ENCODE measurements at regions not wholly inside any gene's neighbourhood (a gene's known extent, or its start where the extent isn't known, plus 50 kb on each side); places are given as distances from the start of the nearest gene placed in this dataset.
"Not testable (repeated sequence)": the region's sequence is repeated elsewhere in the genome, so short reads cannot be mapped to it uniquely, and the experiment has no call there.

- DNase-seq = no peak
Observed at GRCh38 chr6:164695896-164696295, 613.5 kb downstream of the C6orf118 start.

- no peak for DNase-seq
Observed at GRCh38 chr6:164694386-164694785, 615.0 kb downstream of the C6orf118 start.

DNA sequence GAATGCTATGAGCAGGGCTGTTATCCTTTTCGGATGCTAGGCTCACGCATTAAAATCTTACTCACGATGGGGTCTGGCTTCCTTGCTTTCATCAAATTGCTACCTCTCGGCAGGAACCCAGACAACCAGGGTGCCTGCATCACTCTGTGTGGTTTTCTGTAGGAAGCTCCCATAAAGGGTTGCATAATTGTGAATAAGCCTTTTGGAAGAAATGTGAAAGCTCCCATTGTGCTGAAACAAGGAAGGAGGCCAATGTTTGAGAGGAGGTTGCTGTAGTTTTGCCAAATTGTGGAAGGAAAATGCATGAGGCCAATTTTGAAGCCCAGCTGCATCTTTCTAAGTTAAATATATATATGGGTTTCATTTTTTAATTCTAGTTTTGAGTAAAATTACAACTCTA, 615.5 kb downstream of the C6orf118 start:
- no peak for DNase-seq

DNA sequence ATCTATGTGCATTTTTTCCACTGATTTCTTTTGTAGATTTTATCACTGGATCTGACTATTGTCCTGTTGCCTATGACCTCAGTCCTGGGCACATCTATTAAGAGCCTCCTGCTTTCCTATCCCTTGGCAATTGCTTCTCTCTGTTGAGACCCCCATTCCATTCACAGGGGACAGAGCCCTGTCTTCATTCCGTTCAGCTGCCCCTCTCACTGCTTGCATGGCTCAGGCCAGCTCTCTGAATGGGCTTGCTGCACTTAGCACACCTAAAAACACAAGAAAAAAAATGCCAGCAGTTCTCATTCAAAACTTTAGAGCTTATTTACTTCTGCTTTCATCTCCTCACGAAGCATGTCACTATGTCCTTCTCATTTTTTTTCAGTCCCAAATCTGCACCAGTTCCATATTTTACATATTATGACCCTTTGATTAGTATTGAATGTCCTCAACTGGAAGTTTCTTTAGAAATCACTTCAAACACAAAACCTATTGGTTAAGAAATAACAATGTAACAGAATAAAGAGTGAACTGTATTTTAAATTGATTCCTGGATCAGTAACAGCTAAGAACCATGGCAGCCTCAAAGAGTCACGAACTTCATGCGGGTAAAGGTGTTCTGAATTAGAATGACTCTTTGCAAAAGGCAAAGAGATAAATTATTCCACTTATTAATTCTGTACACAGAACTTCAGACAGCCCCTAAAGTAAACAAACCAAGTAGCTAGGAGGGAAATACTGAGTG, 616.5 kb downstream of the C6orf118 start:
- DNase-seq = no peak

DNA sequence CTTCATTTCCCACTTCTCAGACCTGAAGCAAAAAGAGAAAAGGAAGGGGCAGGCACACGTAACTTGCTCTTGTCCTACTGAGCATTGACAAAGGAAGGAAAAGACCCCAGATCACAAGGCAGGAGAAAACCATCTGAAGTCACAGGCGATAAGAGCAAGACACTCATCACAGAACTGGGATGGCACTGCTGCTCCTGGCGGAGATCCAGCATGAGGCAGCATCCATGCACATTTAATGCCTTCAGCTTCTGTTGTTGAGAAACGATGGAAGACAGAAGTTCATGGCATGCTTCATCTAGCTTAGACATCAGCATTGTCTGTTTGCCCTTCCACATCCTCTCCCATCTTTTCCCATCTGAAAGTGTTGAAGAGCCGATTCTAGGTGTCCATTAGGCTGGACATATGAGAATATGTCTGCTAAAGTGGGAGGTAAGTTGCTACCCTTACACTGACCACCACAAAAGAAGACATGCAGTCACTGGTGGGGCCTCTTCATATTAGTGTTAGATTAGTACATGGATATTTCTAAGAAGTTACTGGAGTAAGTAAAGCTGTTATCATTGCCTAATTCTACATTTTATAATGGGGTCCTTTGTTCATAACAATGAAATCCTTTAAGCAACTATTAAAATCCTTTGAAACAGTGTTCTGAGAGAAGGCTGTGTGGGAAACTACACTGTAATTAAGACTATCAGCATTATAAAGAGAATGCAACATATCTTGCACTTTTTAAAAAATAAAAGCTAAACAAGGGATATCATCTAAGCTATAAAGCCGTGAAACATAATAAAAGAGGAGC, 618.5 kb downstream of the C6orf118 start:
- DNase-seq = no peak

- no peak for DNase-seq
Observed at GRCh38 chr6:164690241-164690640, 619.2 kb downstream of the C6orf118 start.

DNA sequence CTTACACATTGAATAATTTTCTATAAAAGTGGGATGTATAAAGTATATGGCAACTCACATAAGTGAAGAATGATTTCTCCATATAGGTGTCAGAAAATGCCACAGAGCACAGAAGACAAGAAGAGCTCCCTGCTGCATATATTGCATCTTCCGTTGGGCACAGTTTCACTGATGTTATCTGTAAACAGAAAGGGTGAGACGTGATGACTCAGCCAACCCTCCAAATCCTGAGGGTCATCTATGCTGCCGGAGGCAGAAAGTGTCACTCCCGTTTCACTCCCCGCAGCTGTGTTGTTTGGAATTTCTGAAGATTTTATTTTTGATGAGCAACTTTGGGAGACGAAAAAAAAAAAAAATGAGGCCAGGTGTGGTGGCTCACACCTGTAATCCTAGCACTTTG, 644.1 kb downstream of the C6orf118 start:
- DNase-seq = no peak

DNA sequence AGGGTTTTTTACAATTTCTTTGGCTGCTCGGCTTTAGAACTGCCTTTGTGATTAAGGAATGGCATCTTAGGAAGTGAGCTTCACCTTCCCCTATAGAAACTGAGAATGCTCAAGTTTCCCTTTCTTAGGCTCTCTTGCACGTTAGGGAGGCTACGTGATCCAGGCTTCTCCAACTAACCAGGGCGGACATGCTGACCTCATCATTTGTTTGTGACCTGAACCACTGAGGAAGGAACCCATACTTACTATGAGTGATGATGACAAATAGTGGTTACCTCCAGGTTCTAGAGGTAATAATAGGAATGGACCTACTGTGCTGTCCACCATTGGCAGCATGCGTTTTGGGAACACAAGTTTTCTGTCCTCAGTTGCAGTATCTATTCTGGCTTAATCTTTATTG, 645.8 kb downstream of the C6orf118 start:
- DNase-seq = no peak

DNA sequence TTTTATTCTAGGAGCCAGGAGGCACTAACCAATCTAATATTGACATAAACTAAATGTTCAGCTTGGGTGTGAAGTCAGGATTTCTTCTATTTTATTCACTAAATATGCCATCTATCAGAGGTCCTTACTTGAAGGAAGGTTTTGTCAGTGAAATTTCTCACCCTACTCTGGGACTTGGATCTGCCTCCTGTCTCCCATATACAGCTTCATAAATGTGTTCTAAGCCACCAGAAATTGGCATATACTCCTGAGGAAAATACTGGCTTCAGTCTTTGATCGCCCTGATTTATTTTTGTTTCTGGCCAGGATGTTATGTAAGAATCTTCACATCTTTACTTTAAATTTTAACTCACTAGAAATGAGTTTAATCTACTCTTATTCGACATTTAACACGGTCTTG, 647.7 kb downstream of the C6orf118 start:
- no peak for DNase-seq

- no peak for DNase-seq
Observed at GRCh38 chr6:164660781-164661180, 648.6 kb downstream of the C6orf118 start.

GRCh38 chr6:164640956-164641355, 668.4 kb downstream of the C6orf118 start:
- no peak for DNase-seq

GRCh38 chr6:164628302-164628931, 681.0 kb downstream of the C6orf118 start:
- no peak for DNase-seq

GRCh38 chr6:164616917-164617524, 692.4 kb downstream of the C6orf118 start:
- no peak for DNase-seq

DNA sequence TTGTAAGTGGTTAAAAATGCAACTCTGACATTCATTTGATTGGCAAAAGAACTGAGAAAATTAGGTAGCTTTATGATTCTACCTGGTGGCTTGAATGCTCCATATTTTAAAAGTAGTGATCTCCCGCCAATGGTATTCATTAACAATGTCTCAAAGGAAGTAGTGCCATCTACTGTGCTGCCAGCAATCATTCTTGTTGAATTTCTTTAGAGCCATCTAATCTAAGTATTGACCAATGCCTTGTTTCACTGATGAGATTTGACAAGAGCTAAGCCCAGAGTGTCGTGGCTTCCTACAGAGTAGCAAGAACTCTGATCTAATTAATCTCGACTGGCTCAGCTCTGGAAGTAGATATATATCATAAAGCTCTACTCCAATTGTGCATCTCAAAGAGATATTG, 696.7 kb downstream of the C6orf118 start:
- no peak for DNase-seq

DNA sequence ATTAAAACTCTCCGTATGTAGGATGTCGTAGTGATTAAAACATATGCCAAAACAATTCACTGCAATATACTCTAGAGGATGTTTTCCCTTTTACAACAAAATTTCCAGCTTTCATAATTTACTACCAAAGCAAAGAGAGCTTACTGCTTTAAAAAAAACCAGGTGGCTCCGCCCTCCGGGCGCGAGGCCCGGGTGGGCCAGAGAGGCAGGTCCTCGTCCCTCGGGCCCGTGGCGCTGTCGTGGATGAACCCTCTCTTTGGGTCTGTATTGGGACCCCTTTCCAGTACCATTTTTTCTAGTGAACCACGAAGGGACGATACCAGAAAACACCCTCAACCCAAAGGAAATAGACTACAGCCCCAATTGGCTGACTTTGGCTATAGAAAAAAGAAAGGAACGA, 698.5 kb downstream of the C6orf118 start:
- not testable (repeated sequence) for DNase-seq

DNA sequence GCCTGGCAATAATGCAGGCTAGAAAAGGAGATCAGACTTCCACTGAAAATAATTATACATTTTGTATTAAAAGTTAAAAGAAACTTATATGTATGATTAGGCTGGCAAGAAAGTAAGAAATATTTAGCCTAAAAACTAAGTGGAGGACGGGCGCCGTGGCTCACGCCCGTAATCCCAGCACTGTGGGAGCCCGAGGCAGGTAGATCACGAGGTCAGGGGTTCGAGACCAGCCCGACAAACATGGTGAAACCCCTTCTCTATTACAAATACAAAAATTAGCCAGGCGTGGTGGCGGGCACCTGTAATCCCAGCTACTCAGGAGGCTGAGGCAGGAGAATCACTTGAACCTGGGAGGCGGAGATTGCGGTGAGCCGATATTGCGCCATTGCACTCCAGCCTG, 707.0 kb downstream of the C6orf118 start:
- DNase-seq = not testable (repeated sequence)

GRCh38 chr6:164581563-164581962, 727.8 kb downstream of the C6orf118 start:
- DNase-seq = no peak

- DNase-seq = no peak
Observed at GRCh38 chr6:164579035-164579434, 730.4 kb downstream of the C6orf118 start.

DNA sequence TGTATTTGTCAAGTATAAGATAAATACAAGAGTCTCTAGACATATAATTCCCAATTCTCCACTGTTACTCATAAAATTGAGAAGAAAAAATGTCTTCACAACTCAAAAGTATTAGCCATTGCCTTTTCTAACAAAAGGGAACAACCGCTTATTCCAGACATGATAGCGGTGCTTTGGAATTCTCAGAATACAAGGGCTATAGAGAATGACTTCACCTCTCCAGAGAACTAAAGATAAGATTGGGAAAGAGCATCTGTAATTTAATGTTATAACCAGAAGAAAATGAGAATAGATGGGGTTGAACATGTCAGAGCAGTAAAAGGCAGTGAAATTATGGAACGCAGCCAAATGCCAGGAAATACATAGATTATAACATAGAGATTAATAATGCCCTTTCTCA, 730.8 kb downstream of the C6orf118 start:
- DNase-seq = no peak

DNA sequence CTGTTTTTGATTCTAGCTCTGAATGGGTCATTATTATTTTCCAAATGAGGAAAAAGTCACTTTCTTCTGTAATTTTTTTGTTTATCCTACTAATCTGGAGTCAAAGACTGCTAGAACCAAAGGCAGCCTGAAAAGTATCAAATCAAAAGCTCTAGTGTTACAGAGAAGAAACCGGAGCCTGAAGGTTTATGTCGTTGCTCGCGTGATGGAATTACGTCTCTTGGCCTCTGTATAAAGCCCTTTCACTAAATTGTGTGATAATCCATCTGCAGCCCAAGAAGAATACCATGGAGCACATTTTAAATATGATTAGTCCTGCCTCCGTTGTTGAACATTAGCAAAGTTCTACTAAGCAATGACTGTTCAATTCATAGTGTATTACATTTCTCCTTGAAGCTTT, 738.6 kb downstream of the C6orf118 start:
- DNase-seq = no peak

- no peak for DNase-seq
Observed at GRCh38 chr6:164569509-164569908, 739.9 kb downstream of the C6orf118 start.

DNA sequence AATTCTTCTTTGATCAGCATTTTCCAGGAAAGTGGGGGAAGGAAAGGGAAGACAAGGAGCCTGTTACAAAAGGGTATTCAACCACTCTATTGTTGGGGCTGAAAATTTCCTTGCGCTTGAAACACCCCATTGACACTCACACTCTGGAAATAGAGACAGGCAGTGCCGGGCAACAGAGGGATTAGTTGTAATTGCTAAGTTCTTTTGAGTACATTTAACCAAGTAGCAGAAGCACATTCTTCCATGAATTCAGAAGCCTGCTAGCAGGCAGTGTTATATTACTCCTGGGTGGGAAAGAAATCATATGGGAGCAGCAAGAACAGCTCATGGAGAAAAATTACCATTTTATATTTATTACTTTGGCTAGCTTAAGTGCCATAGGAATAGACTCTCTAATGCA, 745.5 kb downstream of the C6orf118 start:
- DNase-seq = no peak

DNA sequence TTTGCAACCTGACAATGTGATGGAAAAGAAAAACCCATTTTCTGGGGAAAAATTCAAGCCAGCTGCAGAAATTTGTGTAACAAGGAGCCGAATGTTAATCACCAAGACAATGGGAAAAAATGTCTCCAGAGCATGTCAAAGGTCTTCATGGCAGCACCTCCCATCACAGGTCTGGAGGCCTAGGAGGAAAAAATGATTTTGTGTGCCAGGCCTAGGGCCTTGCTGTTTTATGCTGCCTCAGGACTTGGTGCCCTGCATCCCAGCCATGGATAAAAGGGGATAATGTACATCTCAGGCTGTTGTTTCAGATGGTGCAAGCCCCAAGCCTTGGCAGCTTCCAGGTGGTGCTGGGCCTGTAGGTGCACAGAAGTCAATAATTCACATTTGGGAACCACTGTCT, 747.7 kb downstream of the C6orf118 start:
- DNase-seq = no peak
